GM06990 (cell line): ENCODE measurements at regions not wholly inside any gene's neighbourhood (a gene's known extent, or its start where the extent isn't known, plus 50 kb on each side); places are given as distances from the start of the nearest gene placed in this dataset.

ENCODE experiments used
- DNase-seq: peaks from one replicate; pipeline ENCODE4 v3.0.0-alpha.2; 2011; ENCODE audit not compliant: insufficient read length; ENCODE audit errors: extremely low read depth
- H3K27me3 ChIP-seq: replicated peaks from 2 replicates; pipeline ENCODE4 v1.6.0; 2011; ENCODE audit warnings: low read length; ENCODE audit not compliant: control insufficient read depth, insufficient read depth
- H3K36me3 ChIP-seq: 2 replicates; pipeline ENCODE4 v1.5.1; 2011; ENCODE audit warnings: low read length; ENCODE audit not compliant: control insufficient read depth, insufficient read depth
- H3K4me3 ChIP-seq: replicated peaks from 2 replicates; pipeline ENCODE4 v1.5.1; 2011; ENCODE audit warnings: low read depth, mild to moderate bottlenecking, control low read depth, low read length
- CTCF ChIP-seq: IDR thresholded peaks from 2 replicates; pipeline ENCODE4 v1.5.1; 2011; ENCODE audit warnings: low read length, control low read depth, mild to moderate bottlenecking, inconsistent platforms; ENCODE audit not compliant: insufficient read depth, poor library complexity, severe bottlenecking

- no peak overlapping the region for H3K4me3 ChIP-seq
- no peaks in the 10 kb centered on the region for H3K27me3 ChIP-seq
- DNase-seq, result no peak
- TF ChIP-seq CTCF, result no peak
- no peaks in the 10 kb centered on the region for H3K36me3 ChIP-seq
Observed at GRCh38 chr4:56106180-56107147, 157.7 kb downstream of the CEP135 start.

- no peaks in the 10 kb centered on the region for H3K27me3 ChIP-seq
- no peaks in the 10 kb centered on the region for H3K36me3 ChIP-seq
- no peak overlapping the region for H3K4me3 ChIP-seq
- no peak for DNase-seq
- no peak for TF ChIP-seq CTCF
Observed at GRCh38 chr4:56104188-56104587, 155.4 kb downstream of the CEP135 start.

GRCh38 chr4:56102601-56103000 is 153.9 kb downstream of the CEP135 start:
- TF ChIP-seq CTCF, result no peak
- Histone ChIP-seq H3K4me3 (no peak overlapping the region), H3K27me3 (no peaks in the 10 kb centered on the region), H3K36me3 (no peaks in the 10 kb centered on the region)
- DNase-seq, result no peak

- no peak for DNase-seq
- H3K4me3 ChIP-seq, result no peak overlapping the region
- TF ChIP-seq CTCF, result no peak
Observed at GRCh38 chr4:56099378-56099786, 150.6 kb downstream of the CEP135 start.

GRCh38 chr4:56093576-56093975 is 144.8 kb downstream of the CEP135 start:
- Histone ChIP-seq H3K36me3 (no peaks in the 10 kb centered on the region), H3K4me3 (no peak overlapping the region), H3K27me3 (no peaks in the 10 kb centered on the region)
- DNase-seq, result no peak
- no peak for TF ChIP-seq CTCF

More at GRCh38 chr4:56099378-56099786, 150.6 kb downstream of the CEP135 start:
- Histone ChIP-seq H3K36me3 (no peaks in the 10 kb centered on the region), H3K27me3 (no peaks in the 10 kb centered on the region)
